ENCODE measurements at regions not wholly inside any gene's neighbourhood (a gene's known extent, or its start where the extent isn't known, plus 50 kb on each side); places are given as distances from the start of the nearest gene placed in this dataset.

DNA sequence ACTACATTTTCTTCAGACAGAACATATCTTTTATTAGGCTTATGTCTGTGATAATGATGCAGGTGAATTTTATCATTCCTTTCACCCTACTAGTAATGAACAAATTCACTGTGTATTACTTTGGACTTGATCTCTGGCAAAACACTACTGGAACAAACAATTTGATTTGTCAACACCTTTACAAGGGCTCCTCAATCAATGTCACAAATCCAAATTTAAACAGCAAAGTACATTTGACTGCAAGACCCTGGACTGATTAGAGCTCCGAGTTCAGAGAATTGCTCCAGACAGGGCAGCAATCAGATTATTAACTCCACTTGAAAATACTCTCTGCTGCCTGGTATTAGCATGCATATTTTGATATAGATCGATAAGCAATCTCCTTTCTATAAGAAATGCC lies 547.6 kb upstream of the SALL1 start:
- TF ChIP-seq, protein P1, sequence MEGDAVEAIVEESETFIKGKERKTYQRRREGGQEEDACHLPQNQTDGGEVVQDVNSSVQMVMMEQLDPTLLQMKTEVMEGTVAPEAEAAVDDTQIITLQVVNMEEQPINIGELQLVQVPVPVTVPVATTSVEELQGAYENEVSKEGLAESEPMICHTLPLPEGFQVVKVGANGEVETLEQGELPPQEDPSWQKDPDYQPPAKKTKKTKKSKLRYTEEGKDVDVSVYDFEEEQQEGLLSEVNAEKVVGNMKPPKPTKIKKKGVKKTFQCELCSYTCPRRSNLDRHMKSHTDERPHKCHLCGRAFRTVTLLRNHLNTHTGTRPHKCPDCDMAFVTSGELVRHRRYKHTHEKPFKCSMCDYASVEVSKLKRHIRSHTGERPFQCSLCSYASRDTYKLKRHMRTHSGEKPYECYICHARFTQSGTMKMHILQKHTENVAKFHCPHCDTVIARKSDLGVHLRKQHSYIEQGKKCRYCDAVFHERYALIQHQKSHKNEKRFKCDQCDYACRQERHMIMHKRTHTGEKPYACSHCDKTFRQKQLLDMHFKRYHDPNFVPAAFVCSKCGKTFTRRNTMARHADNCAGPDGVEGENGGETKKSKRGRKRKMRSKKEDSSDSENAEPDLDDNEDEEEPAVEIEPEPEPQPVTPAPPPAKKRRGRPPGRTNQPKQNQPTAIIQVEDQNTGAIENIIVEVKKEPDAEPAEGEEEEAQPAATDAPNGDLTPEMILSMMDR (IDR thresholded peaks at IDR 0.05; ENCODE audit: insufficient read depth, low read length): no peak
- TF ChIP-seq POLR2AphosphoS5 (IDR thresholded peaks at IDR 0.05; ENCODE audit: low read depth): no peak
- TF ChIP-seq, protein P2, sequence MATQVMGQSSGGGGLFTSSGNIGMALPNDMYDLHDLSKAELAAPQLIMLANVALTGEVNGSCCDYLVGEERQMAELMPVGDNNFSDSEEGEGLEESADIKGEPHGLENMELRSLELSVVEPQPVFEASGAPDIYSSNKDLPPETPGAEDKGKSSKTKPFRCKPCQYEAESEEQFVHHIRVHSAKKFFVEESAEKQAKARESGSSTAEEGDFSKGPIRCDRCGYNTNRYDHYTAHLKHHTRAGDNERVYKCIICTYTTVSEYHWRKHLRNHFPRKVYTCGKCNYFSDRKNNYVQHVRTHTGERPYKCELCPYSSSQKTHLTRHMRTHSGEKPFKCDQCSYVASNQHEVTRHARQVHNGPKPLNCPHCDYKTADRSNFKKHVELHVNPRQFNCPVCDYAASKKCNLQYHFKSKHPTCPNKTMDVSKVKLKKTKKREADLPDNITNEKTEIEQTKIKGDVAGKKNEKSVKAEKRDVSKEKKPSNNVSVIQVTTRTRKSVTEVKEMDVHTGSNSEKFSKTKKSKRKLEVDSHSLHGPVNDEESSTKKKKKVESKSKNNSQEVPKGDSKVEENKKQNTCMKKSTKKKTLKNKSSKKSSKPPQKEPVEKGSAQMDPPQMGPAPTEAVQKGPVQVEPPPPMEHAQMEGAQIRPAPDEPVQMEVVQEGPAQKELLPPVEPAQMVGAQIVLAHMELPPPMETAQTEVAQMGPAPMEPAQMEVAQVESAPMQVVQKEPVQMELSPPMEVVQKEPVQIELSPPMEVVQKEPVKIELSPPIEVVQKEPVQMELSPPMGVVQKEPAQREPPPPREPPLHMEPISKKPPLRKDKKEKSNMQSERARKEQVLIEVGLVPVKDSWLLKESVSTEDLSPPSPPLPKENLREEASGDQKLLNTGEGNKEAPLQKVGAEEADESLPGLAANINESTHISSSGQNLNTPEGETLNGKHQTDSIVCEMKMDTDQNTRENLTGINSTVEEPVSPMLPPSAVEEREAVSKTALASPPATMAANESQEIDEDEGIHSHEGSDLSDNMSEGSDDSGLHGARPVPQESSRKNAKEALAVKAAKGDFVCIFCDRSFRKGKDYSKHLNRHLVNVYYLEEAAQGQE (IDR thresholded peaks at IDR 0.05; ENCODE audit: insufficient replicate concordance, low read depth): no peak
- TF ChIP-seq GABPA (IDR thresholded peaks at IDR 0.05; ENCODE audit: low read depth): no peak

Data from HL-60 (cell line).